HG03432 (cell line): ENCODE measurements at regions not wholly inside any gene's neighbourhood (a gene's known extent, or its start where the extent isn't known, plus 50 kb on each side); places are given as distances from the start of the nearest gene placed in this dataset.

ENCODE experiments used
- ATAC-seq: cut with Tn5 transposase; IDR thresholded peaks from one replicate; pipeline ENCODE4 v1.9.1; 2021; ENCODE audit warnings: mild to moderate bottlenecking, moderate library complexity; ENCODE audit not compliant: unreplicated experiment

DNA sequence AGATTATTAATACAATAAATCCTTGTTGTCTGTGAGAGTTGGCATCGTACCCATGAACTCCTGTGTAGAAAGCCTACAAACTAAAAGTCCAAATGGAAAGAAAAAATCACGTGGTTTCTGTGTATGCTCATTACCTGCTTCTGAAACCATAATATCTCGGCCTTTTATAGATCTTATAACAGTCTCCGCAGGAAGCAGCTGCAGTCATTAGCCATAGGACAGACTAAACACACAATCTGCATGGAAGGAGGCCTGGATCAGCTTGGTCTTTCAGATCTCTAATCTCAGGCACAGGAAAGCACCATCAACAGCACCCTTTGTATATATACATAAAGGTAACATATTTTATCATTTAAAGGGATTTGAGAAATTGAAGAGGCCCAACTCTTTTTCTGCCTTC is 508.9 kb upstream of the TCF4 start:
- ATAC-seq: no peak

DNA sequence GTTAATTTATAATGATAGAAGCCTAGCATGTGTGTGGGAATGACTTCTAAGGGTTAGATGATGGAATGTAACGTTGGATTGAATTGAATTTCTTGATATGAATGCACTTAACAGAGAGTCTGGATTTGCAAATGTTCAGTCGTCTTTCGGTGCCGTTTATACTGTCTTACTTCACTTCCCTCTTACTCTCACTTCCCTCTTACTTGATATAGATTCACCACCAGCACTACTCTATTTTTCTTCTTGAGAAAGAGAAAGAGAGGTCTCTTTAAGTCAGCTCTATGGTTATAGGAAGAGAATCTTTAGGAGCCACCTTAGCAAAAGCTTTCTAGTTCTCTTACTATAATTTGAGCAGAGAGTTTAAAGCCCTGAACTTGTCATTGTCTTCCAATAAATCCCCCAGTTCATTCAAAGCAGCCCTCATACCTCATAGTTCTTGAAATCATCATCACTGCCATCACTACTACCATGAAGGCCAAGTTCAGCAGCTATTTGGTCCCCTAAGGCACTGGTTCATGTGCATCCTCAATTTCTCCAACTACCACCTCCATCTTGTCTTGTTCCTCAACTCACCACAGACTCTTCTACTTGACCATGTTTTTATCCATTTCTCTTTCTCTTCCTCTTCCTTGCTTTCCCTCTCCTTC is 501.7 kb upstream of the TCF4 start:
- ATAC-seq: no peak

DNA sequence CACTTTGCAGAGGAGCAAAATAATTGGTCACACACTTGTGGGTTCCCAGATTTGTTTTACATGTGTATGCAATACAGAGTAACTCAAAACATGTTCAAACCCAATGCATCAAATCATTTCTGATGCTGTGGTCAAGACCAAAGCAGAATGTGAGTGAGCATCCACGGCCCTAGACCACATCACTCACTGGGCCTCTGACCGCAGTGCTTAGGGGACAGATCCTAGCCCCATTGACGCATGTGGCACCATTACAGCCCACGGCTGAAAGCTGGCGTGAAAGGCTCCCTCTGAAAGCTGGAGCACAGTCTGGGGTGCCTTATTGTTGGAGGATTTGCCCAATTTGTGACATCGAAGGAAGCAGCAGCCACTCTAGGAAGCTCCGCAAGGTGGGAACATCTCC is 498.8 kb upstream of the TCF4 start:
- ATAC-seq: no peak

DNA sequence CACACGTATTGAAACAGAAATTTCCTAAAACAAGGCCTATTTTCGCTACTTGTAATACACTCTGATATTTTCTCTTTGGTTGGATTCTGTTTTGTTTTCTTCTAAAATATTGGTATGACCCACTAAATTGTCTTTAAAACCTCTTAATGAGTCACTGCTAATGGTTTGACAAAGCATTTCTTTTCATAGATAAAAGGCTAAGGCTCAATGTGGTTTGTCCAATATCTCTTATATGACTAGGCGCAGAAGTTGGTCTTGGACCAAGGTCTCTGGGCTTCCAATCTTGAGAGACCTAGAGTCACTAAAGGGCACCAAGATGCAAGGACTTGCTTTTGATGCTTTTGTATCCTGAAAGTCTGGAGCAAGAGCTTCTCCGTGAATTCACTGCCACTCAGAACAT is 498.2 kb upstream of the TCF4 start:
- no peak for ATAC-seq

DNA sequence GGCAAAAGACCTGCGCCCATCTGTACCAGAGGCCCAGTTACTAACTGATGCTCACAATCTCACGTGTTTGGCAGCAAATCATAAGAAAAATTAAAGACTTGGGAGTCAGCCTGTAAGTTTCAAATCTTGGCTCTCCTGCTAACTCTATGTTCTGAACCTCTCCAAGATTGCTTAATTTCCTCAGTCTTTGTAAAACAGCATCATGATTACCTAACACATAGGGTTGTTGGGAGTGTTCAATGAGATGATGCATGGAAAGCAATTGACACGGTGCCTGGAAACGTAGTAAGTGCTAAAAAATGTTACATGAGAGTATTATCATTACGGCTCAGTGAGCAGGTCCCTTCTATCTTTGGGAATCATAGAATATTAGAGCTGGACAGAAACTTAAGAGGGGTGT is 497.6 kb upstream of the TCF4 start:
- no peak for ATAC-seq

DNA sequence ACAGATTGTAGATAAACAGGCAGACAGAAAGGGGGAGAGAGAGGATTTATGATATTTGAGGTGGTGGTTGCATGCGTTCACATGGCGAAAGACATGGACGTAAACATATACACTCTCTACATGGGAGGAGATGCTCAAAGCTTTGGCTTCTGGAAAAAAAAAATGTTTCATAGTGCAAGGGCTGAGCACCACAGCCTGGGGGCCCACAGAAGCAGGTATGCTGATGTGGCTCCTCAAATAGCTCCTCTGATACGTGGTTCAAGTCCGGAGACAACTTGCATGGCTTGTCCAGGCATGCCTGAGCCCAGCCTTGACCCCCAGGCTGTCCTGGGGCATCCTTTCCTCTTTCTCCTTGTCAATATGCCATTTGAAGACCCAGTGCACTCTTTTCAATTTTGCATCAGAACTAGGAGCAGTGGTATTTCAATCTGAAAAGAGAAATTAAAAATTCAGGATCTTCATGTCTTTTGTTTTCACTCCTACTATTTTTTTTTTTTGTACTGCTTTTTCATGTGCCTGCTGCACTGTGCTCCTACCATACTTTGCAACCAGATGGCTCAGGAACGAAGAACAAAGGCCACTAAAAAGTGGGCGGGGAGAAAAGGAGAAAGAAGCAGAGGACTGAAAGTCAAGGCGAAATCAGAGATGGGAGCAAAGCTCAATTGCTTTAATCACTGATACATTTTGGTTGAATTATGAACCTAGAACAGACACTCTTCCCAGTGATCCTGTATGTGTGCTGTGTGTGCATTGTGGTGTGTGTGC is 495.7 kb upstream of the TCF4 start:
- ATAC-seq: no peak

DNA sequence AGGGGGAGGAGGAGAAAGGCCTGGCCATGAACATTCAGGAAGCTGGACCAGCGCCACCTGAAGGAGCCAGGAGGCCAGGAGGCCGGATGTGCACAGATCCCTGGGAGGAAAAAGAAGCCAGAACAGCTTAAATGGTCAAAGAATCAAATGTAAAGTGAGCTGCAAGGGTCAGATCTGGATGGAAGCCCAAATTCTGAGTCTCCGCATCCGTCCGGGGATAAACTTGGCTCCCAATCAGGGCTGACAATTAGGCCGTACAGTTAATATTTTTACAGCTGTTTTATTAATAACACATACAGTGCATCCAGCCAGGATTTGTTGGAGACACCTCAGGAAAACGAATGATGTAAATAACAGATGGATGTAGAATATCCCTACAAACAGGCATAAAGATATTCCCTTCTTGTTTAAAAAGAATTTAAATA is 495.1 kb upstream of the TCF4 start:
- ATAC-seq: no peak

DNA sequence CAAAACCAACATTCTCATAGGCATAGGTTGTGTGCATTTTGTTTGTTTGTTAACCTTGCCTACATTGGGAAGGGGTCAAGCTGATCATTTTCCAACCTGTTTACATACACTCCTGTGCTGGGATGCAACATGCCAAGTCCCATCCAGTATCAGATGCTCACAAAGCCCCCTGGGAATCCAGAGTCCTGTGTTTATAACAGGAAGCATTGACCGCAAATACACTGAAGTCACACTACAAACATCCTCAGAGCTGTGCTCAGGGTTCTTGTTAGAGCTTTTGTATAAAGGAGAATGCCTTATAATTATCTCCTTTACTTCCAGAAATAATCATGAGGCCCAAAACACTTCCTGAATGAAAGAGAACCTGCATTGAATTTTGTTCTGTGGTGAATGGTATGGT is 488.7 kb upstream of the TCF4 start:
- ATAC-seq: no peak

DNA sequence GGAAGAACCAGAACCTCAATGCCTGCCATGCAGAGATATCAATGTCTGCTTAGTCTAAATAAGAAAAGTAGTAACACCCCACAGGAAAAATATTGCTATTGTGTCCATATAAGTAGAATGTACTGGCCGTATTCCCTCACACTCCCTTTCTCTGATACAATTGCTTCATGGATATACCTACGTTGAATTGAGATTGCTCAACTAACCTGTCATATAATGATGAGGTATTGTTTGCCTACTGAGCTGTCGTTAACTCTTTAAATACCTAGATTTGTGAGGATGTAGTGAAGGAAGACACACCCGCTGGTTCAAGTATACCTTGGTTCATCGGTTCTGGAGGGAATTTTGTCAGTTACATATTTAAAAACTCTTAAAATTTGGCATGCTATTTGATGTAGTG is 480.7 kb upstream of the TCF4 start:
- no peak for ATAC-seq

DNA sequence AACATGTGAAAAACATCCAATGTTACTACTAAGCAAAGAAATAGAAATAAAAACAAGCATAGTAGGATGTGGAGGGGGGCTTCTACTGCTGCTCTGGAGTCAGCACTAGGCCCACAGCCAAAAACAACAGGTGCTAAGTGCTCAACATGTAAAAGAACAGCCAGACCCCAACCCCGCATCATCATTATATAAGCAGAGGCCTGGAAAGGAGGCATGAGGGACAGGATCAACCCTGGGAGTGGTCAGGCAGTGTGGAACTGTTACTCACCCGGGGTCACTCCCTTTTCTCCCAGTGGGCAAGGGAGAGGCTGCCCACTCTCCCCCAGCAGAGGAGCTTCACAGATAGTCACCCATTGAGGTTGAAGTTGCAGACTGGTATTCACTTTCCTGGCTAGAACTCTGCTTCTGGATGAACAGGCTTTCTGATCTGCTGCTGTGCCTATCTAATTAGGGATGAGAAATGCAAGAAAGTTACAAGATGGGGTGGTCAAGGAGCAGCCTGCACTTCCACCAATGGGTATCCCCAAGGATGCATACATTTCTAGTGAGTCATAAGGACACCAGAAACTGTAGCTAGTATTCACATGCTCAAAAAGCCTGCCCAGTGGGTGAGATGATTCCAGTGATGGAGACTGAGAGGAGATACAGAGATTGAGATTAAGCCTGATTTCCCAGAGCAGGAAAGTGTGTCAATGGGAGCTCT is 480.1 kb upstream of the TCF4 start:
- ATAC-seq: no peak

DNA sequence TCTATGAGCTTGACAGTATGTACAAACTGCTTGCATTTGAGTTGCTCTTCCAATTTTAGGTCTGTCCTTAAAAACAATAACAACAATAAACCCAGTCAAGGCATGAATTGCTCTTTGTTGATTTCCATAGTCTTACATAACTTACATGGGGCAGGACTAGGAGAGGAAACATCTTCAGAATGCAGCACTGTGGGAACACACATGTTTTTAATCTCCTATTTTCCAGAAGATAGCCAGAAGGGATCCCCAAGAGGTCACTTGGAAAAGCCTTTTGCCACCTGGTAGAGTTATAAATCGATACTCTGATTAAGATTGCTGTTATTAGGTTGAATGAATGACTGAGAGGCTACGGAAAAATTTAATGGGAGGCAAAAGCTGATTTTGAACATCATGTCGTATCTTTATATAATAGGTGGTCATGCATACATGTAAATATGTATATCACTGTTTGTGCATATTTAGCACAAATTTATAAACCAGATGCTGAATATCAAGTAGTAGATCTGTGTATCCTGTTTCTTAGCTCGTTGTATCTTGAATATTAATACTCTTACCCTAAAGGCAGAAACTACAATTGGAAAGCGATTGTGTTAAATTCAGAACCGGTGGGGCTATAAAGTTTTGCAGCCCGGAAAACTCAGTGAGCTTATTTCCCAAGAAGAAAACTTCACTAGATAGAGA is 479.4 kb upstream of the TCF4 start:
- no peak for ATAC-seq

DNA sequence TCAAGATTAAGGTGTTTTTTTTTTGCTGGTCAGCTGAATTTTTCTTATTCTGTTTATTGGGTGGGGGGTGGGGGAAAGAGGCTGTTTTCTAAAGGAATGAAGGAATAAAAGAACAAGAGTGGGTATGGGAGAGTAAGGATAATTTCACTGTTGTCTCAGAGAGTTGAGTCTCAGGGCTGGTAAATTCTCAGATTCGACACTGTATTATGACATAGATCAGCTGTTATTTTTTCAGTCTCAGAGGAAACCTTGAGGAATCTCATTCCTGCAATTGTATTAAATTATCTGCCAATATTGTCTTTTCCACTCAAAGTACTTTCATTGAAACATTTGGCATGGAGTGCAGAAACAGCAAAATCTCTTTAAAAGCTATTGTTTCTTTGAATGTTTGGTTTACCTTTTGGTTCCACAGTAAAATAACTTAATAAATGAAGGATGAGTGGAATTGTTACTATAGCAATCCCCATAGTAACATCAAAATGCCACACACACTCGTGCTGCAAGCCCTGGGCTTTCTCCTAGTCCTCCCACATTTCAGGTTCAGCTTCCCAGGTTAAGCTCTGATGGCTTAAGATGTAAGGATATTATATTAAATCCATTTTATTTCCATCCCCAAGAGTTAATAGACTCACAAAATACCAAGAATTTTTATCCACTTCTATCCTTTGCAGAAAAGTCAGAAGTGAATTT is 478.7 kb upstream of the TCF4 start:
- ATAC-seq: no peak

DNA sequence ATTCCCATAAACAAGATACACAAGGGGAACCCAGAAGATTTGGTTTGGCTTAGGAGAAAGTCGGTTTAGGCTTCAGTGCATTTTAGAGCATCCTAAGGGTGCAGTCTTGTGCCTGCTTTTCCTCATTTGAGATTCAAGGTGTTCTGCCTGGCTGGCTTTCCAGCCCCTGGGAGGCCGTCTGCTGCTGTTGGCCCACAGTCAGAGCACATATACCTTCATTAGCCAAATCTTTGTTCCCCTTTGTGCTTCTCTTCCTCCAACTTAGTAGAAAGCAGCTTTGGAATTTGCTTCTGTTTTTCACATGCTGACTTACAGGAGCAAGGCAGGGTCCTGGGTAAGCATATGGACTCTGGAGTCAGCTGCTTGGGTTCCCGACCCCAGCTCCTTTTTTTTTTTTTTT is 477.1 kb upstream of the TCF4 start:
- no peak for ATAC-seq

DNA sequence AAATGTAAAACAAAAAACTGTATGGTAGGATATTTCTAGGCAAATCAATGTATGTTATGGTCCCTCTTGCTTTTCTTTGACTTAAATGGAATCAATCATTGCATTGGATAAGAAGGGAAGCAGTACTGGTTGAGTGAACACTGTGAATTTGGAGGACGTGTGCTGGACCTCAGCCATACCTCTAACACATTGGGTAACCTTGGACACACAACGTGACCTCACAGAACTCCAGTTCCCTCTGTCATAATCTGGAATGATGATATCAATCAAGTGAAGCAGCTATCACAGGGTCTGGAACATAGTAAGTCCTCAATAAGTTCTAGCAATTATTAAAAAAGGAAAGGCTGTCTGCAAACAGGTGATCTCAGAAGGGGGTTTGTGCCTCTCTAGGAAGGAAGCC is 474.9 kb upstream of the TCF4 start:
- no peak for ATAC-seq

DNA sequence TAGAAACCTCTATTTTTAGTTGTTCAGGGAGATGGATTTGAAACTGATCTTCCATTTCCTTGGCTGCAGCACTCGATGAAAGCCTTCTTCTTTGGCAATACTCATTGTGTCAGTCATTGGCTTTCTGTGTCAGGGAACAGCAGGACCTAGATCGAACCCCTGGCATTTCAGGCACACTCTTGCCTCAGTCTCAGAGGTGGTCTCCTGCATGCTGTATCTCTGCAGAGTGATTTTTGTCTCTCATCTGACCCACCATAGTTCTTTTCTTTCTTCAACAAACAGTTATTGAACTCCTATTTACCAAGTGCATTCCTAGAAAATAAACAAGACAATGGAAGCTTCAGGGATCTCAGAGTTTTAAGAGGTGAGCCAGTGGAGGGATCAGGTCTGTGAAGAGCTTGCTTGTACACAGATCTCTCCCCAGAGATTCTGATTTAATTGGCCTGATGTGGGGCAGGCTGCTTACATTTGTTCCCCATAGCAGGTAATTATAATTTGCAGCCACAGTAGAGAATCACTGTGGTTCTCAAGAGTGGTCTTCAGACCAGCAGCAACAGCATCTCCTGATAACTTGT is 473.1 kb upstream of the TCF4 start:
- ATAC-seq: no peak

DNA sequence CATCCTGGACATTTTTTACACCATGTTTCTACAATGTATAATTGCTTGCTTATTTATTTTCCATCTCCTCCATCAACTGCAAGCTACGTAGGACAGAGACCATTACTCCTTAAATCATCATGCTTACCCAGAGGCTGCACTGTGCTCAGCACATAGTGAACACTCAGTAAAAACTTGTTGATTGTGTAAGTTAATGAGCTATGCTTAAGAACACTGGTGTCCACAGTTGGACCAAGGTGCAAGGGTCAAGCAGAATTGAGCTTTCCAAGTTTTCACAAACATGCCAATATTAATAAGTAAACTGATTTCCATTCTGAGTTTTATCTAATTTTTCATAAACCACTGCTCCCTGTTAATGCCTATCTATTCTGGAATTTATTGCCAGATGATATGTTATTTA is 464.2 kb upstream of the TCF4 start:
- no peak for ATAC-seq

DNA sequence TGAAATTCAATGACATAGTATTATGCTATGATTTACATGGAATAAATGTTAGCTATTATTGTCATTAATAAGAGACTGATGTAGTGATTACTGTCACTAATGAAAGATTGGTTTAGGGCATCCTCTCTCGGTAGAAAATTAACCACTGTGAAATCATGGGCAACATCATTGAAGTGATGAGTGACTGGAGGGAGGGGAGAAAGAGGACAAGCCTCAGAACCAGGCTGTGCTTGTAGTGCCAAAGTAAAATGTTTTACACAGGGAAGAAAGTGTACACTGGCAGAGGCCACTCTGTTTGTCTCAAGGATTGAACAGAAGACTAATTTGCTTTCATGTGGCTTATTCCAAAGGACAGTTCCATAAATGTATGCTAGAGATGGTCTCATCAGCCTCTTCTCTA is 456.2 kb upstream of the TCF4 start:
- no peak for ATAC-seq

DNA sequence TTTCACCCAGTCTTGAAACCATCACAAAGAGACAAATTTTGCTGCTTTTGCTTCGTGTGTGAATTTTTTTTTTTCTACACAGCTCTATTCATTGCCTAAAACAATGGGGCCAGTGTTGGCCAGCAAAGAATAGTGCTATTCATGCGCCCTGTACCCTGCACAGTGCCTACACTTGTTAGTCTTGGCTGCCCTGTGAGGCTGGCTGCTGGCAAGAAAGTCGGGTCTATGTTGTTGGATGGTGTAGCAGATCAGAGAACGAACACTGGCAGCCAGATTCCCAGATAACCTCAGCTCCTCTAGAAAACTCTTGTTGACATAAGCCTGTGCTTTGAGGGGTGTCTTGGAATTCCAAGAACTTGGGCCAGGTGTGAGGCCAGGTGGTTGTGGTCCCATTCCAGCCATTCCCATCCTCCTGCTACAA is 455.7 kb upstream of the TCF4 start:
- no peak for ATAC-seq

DNA sequence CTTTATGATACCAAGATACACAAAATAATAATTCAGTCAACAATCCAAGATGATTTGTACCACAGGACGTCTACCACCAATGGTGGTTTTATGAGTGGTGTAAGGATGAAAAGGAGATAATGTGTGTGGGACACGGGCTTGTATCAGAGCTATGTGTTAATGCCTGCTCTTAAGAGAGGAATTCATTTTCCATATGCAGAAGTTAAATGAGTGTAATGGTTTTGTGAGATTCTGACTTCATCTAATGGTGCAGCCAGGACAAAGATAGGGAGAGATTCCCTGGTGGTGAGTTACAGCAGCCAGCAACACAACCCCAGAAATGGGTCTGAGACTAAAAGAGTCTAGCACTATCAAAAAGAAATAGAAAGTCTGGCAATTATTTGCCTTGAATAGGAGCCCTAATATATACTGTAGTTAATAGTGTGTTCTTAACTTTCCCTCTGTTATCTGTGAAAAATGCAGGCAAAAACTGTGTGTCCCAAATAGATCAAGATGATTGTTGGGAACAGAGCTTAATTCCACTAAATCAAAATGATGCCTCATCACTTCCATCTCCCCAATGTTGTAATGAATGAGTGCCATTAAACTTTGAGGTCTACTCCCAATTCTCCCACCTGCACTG is 455.0 kb upstream of the TCF4 start:
- no peak for ATAC-seq
